ENCODE measurements at regions not wholly inside any gene's neighbourhood (a gene's known extent, or its start where the extent isn't known, plus 50 kb on each side); places are given as distances from the start of the nearest gene placed in this dataset.

GRCh38 chr7:46212425-46213153, 291.5 kb upstream of the IGFBP3 start:
- no peak for DNase-seq

GRCh38 chr7:46210467-46210866, 289.4 kb upstream of the IGFBP3 start:
- DNase-seq = no peak

- DNase-seq = no peak
These were observed 288.7 kb upstream of the IGFBP3 start for GRCh38 chr7:46209611-46210388.

GRCh38 chr7:46208635-46209525, 287.8 kb upstream of the IGFBP3 start:
- no peak for DNase-seq

- DNase-seq = no peak
These were observed 287.0 kb upstream of the IGFBP3 start for GRCh38 chr7:46207931-46208634.

GRCh38 chr7:46206476-46207060, 285.5 kb upstream of the IGFBP3 start:
- no peak for DNase-seq

GRCh38 chr7:46205478-46205877, 284.4 kb upstream of the IGFBP3 start:
- DNase-seq = no peak

- DNase-seq = no peak
These were observed 282.9 kb upstream of the IGFBP3 start for GRCh38 chr7:46203926-46204325.

- no peak for DNase-seq
These were observed 281.3 kb upstream of the IGFBP3 start for GRCh38 chr7:46202379-46202778.

GRCh38 chr7:46201961-46202360, 280.9 kb upstream of the IGFBP3 start:
- DNase-seq = no peak

- no peak for DNase-seq
These were observed 277.6 kb upstream of the IGFBP3 start for GRCh38 chr7:46198701-46199100.

- DNase-seq = no peak
These were observed 276.9 kb upstream of the IGFBP3 start for GRCh38 chr7:46197785-46198540.

- no peak for DNase-seq
These were observed 274.9 kb upstream of the IGFBP3 start for GRCh38 chr7:46195934-46196333.

- DNase-seq = no peak
These were observed 271.2 kb upstream of the IGFBP3 start for GRCh38 chr7:46192271-46192670.

GRCh38 chr7:46191776-46192175, 270.7 kb upstream of the IGFBP3 start:
- no peak for DNase-seq

- no peak for DNase-seq
These were observed 270.2 kb upstream of the IGFBP3 start for GRCh38 chr7:46191296-46191695.

- no peak for DNase-seq
These were observed 268.3 kb upstream of the IGFBP3 start for GRCh38 chr7:46189255-46189790.

GRCh38 chr7:46186131-46186530, 265.1 kb upstream of the IGFBP3 start:
- DNase-seq = no peak

GRCh38 chr7:46179061-46179610, 258.1 kb upstream of the IGFBP3 start:
- DNase-seq = no peak

- DNase-seq = no peak
These were observed 257.6 kb upstream of the IGFBP3 start for GRCh38 chr7:46178661-46179060.

GRCh38 chr7:46177821-46178220, 256.7 kb upstream of the IGFBP3 start:
- no peak for DNase-seq

All from GF-D8 (cell line).